HG02623 (cell line): ENCODE measurements at regions not wholly inside any gene's neighbourhood (a gene's known extent, or its start where the extent isn't known, plus 50 kb on each side); places are given as distances from the start of the nearest gene placed in this dataset.
"Not testable (repeated sequence)": the region's sequence is repeated elsewhere in the genome, so short reads cannot be mapped to it uniquely, and the experiment has no call there.

Source experiments
- ATAC-seq: cut with Tn5 transposase; IDR thresholded peaks from one replicate; pipeline ENCODE4 v1.9.1; 2021; ENCODE audit warnings: moderate library complexity; ENCODE audit not compliant: unreplicated experiment

DNA sequence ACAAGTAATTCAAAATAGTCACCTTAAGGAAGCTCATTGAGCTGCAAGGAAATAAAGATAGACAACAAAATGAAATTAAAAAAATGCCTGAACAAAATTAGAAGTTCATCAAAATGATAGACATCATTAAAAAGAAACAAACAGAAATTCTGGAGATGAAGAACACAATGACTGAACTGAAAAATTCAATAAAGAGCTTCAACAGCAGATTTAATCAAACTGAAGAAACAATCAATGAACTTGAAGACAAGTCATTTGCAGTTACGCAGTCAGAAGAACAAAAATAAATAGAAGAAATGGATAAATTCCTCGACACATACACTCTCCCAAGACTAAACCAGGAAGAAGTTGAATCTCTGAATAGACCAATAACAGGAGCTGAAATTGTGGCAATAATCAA, 390.0 kb upstream of the SPAG17 start:
- no peak for ATAC-seq

GRCh38 chr1:118564961-118565703, 380.1 kb upstream of the SPAG17 start:
- no peak for ATAC-seq

- ATAC-seq, result no peak
Measured at GRCh38 chr1:118563981-118564951, 379.2 kb upstream of the SPAG17 start.

GRCh38 chr1:118558933-118559332, 373.9 kb upstream of the SPAG17 start:
- ATAC-seq, result no peak

DNA sequence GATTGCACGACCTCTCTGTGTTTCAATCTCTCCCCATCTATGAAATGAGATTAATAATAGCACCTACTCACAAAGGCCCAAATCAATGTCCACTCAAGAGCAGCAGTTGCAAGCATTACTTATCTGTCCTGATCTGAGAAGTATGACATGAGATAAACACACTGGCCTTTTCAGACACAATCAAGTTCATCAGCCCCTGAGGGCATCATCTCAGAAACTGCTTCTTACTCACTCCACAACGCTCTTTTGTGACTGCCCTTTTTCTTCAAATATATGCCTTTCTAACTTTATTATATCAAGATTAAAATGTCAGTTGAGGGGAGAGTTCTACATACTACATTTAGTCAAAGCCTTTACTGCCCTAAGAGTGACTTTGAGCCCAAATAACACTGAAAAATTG, 371.9 kb upstream of the SPAG17 start:
- no peak for ATAC-seq

GRCh38 chr1:118555638-118556037, 370.6 kb upstream of the SPAG17 start:
- no peak for ATAC-seq

DNA sequence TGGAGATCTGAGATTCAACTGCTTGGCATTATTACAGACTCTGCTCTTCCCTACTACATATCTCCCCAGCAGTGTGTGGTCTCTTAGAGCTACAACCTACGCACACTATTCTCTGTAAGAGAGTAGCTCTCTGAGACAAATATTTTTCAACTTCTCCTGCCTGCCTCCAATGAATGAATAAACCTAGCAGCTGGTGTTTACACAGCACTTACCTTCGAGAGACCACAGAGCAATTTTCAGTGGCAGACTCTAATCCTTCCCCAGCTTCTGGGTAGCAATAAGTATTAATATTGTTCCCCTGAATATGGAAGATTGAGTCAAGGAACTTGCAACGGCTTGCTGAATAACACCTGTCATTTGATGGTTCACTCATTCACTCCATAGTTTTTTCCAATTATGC, 350.9 kb upstream of the SPAG17 start:
- ATAC-seq, result no peak

DNA sequence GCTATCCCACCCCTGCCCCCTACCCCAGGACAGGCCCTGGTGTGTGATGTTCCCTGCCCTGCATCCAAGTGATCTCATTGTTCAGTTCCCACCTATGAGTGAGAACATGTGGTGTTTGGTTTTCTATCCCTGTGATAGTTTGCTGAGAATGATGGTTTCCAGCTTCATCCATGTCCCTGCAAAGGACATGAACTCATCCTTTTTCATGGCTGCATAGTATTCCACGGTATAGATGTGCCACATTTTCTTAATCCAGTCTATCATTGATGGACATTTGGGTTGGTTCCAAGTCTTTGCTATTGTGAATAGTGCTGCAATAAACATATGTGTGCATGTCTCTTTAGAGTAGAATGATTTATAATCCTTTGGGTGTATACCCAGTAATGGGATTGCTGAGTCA, 326.9 kb upstream of the SPAG17 start:
- ATAC-seq, result not testable (repeated sequence)

DNA sequence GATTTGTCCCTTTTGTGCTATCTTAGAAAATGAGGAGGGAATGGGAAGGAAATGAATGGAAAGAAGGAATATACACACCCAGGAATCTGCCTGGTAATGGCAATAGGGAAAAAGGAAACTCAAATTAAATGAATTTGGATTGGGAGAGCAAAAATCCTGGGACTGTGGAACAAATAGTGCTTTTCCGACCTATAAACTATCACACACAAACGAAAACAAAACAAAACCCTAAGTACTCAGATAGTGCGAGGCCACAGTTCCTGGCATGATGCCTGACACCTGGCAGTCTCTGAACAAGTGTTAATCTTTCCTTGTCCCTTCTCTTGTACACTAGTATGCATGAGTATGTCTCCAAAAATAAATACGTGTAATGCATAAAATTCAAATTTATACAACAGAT, 319.8 kb upstream of the SPAG17 start:
- no peak for ATAC-seq

- ATAC-seq, result no peak
Measured at GRCh38 chr1:118504221-118504644, 319.2 kb upstream of the SPAG17 start.

- ATAC-seq, result no peak
Measured at GRCh38 chr1:118503752-118504151, 318.7 kb upstream of the SPAG17 start.

DNA sequence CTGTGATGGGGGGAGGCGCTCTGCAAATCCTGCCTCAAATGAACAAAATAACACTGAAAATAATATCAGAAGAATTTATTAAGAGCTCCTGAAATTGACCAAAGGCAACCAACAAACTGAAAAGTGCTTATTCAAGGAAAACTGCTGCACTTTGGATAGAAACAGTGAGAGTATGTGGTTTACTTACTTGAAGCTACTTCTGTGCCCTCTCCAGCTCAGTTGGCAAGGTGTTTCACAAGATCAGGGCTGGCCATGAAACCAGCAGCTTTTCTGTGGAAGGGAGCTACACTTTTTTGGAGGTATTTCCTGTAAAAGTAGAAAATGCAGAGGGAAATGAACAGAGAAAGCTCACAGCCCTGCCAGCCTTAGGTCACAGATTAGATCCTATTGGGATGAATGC, 310.0 kb upstream of the SPAG17 start:
- ATAC-seq, result no peak

GRCh38 chr1:118488787-118489186, 303.8 kb upstream of the SPAG17 start:
- no peak for ATAC-seq

- ATAC-seq, result no peak
Measured at GRCh38 chr1:118487932-118488331, 302.9 kb upstream of the SPAG17 start.

DNA sequence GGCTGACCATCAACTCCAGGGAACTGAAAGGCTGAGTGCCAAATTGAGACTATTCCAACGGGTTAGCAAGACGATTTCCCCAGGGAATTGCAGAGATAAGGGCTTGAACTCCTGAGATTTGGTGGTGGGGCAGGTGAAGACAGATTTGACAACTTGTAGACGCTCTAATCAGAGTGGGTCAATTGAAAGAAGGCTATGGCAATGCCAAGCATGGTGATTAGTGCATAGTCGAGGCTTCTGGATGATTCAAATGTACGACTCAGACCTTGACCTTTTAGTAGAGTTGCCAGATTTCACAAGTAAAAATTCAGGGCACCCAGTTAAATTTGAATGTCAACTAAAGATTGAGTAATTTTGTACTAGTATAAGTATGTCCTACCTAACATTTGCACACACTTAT, 302.1 kb upstream of the SPAG17 start:
- ATAC-seq, result no peak

- no peak for ATAC-seq
Measured at GRCh38 chr1:118486199-118486598, 301.2 kb upstream of the SPAG17 start.

DNA sequence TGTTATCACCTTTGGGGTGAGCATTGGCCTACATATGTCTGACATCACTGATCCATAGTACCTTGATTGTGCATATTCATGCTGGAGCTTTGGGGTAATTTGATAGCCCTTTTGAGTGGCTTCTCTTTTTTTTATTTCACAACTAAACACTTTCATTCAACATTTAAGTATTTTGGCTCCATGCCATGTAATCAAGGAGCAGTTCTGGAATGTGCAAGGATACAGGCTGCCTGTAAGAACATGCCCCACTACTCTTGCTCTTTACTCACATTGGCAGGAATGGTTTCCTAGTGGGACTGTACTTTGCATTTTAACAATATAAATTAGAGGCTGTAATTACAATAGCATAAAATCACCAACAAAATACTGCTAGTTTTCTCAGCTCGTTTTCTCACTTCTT, 300.7 kb upstream of the SPAG17 start:
- no peak for ATAC-seq

GRCh38 chr1:118484893-118485292, 299.9 kb upstream of the SPAG17 start:
- no peak for ATAC-seq

GRCh38 chr1:118483245-118484006, 298.4 kb upstream of the SPAG17 start:
- ATAC-seq, result no peak

- ATAC-seq, result no peak
Measured at GRCh38 chr1:118481126-118481525, 296.1 kb upstream of the SPAG17 start.

GRCh38 chr1:118479351-118479750, 294.3 kb upstream of the SPAG17 start:
- no peak for ATAC-seq
